ENCODE measurements at regions not wholly inside any gene's neighbourhood (a gene's known extent, or its start where the extent isn't known, plus 50 kb on each side); places are given as distances from the start of the nearest gene placed in this dataset.
"Not testable (repeated sequence)": the region's sequence is repeated elsewhere in the genome, so short reads cannot be mapped to it uniquely, and the experiment has no call there.

GRCh38 chr14:28842569-28842968, 76.0 kb downstream of the FOXG1 start:
- TF ChIP-seq, protein P1, sequence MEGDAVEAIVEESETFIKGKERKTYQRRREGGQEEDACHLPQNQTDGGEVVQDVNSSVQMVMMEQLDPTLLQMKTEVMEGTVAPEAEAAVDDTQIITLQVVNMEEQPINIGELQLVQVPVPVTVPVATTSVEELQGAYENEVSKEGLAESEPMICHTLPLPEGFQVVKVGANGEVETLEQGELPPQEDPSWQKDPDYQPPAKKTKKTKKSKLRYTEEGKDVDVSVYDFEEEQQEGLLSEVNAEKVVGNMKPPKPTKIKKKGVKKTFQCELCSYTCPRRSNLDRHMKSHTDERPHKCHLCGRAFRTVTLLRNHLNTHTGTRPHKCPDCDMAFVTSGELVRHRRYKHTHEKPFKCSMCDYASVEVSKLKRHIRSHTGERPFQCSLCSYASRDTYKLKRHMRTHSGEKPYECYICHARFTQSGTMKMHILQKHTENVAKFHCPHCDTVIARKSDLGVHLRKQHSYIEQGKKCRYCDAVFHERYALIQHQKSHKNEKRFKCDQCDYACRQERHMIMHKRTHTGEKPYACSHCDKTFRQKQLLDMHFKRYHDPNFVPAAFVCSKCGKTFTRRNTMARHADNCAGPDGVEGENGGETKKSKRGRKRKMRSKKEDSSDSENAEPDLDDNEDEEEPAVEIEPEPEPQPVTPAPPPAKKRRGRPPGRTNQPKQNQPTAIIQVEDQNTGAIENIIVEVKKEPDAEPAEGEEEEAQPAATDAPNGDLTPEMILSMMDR (IDR thresholded peaks at IDR 0.05), result not testable (repeated sequence)
- TF ChIP-seq TEAD4 (CRISPR knock-in tag; IDR thresholded peaks at IDR 0.05); CREB1 (CRISPR knock-in tag; IDR thresholded peaks at IDR 0.05); NR3C1 (CRISPR knock-in tag; conservative IDR thresholded peaks at IDR 0.05; ENCODE audit: low read depth); JUN (CRISPR knock-in tag; IDR thresholded peaks at IDR 0.05): not testable (repeated sequence)
- TF ChIP-seq, protein P2, sequence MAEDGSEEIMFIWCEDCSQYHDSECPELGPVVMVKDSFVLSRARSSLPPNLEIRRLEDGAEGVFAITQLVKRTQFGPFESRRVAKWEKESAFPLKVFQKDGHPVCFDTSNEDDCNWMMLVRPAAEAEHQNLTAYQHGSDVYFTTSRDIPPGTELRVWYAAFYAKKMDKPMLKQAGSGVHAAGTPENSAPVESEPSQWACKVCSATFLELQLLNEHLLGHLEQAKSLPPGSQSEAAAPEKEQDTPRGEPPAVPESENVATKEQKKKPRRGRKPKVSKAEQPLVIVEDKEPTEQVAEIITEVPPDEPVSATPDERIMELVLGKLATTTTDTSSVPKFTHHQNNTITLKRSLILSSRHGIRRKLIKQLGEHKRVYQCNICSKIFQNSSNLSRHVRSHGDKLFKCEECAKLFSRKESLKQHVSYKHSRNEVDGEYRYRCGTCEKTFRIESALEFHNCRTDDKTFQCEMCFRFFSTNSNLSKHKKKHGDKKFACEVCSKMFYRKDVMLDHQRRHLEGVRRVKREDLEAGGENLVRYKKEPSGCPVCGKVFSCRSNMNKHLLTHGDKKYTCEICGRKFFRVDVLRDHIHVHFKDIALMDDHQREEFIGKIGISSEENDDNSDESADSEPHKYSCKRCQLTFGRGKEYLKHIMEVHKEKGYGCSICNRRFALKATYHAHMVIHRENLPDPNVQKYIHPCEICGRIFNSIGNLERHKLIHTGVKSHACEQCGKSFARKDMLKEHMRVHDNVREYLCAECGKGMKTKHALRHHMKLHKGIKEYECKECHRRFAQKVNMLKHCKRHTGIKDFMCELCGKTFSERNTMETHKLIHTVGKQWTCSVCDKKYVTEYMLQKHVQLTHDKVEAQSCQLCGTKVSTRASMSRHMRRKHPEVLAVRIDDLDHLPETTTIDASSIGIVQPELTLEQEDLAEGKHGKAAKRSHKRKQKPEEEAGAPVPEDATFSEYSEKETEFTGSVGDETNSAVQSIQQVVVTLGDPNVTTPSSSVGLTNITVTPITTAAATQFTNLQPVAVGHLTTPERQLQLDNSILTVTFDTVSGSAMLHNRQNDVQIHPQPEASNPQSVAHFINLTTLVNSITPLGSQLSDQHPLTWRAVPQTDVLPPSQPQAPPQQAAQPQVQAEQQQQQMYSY (CRISPR knock-in tag; IDR thresholded peaks at IDR 0.05), result not testable (repeated sequence)

Measured in WTC11 (cell line).